Activated naive CD4-positive, alpha-beta T cell (primary cell): ENCODE measurements at regions not wholly inside any gene's neighbourhood (a gene's known extent, or its start where the extent isn't known, plus 50 kb on each side); places are given as distances from the start of the nearest gene placed in this dataset.

Experiments used
- DNase-seq, 4 experiments: peaks; one replicate each; lab custom pipeline; 2025; lab: John Stamatoyannopoulos, UW

GRCh38 chr10:113259576-113260226 lies 293.2 kb upstream of the HABP2 start:
- no peak for DNase-seq

GRCh38 chr10:113261161-113261560 lies 291.7 kb upstream of the HABP2 start:
- DNase-seq, result no peak

- no peak for DNase-seq
These were observed 291.2 kb upstream of the HABP2 start for GRCh38 chr10:113261611-113262091.

GRCh38 chr10:113263056-113263455 lies 289.8 kb upstream of the HABP2 start:
- DNase-seq, result no peak

GRCh38 chr10:113264333-113265131 lies 288.3 kb upstream of the HABP2 start:
- DNase-seq, result no peak

GRCh38 chr10:113266147-113266546 lies 286.7 kb upstream of the HABP2 start:
- no peak for DNase-seq

- DNase-seq, result no peak
These were observed 285.0 kb upstream of the HABP2 start for GRCh38 chr10:113267619-113268562.

- DNase-seq, result no peak
These were observed 283.5 kb upstream of the HABP2 start for GRCh38 chr10:113269333-113269732.

GRCh38 chr10:113272511-113272910 lies 280.3 kb upstream of the HABP2 start:
- DNase-seq, result no peak

GRCh38 chr10:113273181-113274163 lies 279.4 kb upstream of the HABP2 start:
- no peak for DNase-seq

GRCh38 chr10:113274176-113274829 lies 278.6 kb upstream of the HABP2 start:
- DNase-seq, result no peak

GRCh38 chr10:113278221-113278620 lies 274.6 kb upstream of the HABP2 start:
- no peak for DNase-seq

GRCh38 chr10:113278664-113279063 lies 274.2 kb upstream of the HABP2 start:
- no peak for DNase-seq

GRCh38 chr10:113279262-113279661 lies 273.6 kb upstream of the HABP2 start:
- DNase-seq, result no peak

GRCh38 chr10:113282564-113282963 lies 270.3 kb upstream of the HABP2 start:
- DNase-seq, result no peak

- DNase-seq, result no peak
These were observed 269.7 kb upstream of the HABP2 start for GRCh38 chr10:113283189-113283588.

GRCh38 chr10:113284635-113285034 lies 268.2 kb upstream of the HABP2 start:
- no peak for DNase-seq

GRCh38 chr10:113285305-113285704 lies 267.5 kb upstream of the HABP2 start:
- no peak for DNase-seq

- no peak for DNase-seq
These were observed 265.3 kb upstream of the HABP2 start for GRCh38 chr10:113287592-113287991.

- DNase-seq, result no peak
These were observed 262.7 kb upstream of the HABP2 start for GRCh38 chr10:113290137-113290536.

- DNase-seq, result no peak
These were observed 261.4 kb upstream of the HABP2 start for GRCh38 chr10:113291413-113291812.
